Motor neuron (in vitro differentiated cells): ENCODE measurements at regions not wholly inside any gene's neighbourhood (a gene's known extent, or its start where the extent isn't known, plus 50 kb on each side); places are given as distances from the start of the nearest gene placed in this dataset.
"Not testable (repeated sequence)": the region's sequence is repeated elsewhere in the genome, so short reads cannot be mapped to it uniquely, and the experiment has no call there.

Experiments
- ATAC-seq, 8 experiments: fragments of 200-7000 bp; cut with Tn5 transposase; replicated peaks in 6 of 8; 2 replicates each; pipeline ENCODE4 v1.8.0; 2021; ENCODE audit warnings: mild to moderate bottlenecking in 8 of 8, moderate library complexity in 8 of 8
- H3K27ac ChIP-seq, 2 donors: fragments of 250-450 bp; sonication (Bioruptor Pico); 2 replicates each; pipeline ENCODE4 v1.9.0; 2021; ENCODE audit warnings: antibody characterized with exemption in 2 of 2, mild to moderate bottlenecking in 2 of 2, moderate library complexity in 1 of 2
- H3K4me1 ChIP-seq, 2 donors: fragments of 250-450 bp; sonication (Bioruptor Pico); replicated peaks in 1 of 2; 2 replicates each; pipeline ENCODE4 v1.6.1; 2021; ENCODE audit warnings: antibody characterized with exemption in 2 of 2, mild to moderate bottlenecking in 2 of 2, moderate library complexity in 1 of 2
- H3K4me3 ChIP-seq, 5 donors: fragments of 250-450 bp; sonication (Bioruptor Pico); 2 replicates each; pipeline ENCODE4 v1.9.0; 2021; ENCODE audit warnings: antibody characterized with exemption in 5 of 5, mild to moderate bottlenecking in 5 of 5, moderate library complexity in 4 of 5
- WGBS, 10 experiments: fragments of 450-650 bp; shearing (Covaris generic); methylation state at CpG; one replicate each; pipeline ENCODE4 v1.0.0; 2022; 5-methylcytosine and 5-hydroxymethylcytosine counted together
- in situ Hi-C, 9 experiments: fragments of 400-800 bp; cut with MboI; loops; one replicate each; pipeline ENCODE4 v1.15.0; 2021; ENCODE audit warnings: low sequenced_read_pairs in 9 of 9, low pct_unique_long_range_greater_than_20kb in 2 of 9; ENCODE audit not compliant: unreplicated experiment in 9 of 9

GRCh38 chr11:49499117-49499516 is 290.7 kb upstream of the FOLH1 start:
- Histone ChIP-seq H3K27ac (no peak overlapping the region), H3K4me3 (no peak overlapping the region), H3K4me1 (no peaks in the 10 kb centered on the region)
- no peak for ATAC-seq
- in situ Hi-C loops: no loop called here
- 0 to 60% (median 33%) methylated on average over 1 to 3 of the region's 3 CpGs; no CpG with 5 or more reads in 1 of the 10 experiments for WGBS, 10 experiments

GRCh38 chr11:49505231-49505630 is 296.8 kb upstream of the FOLH1 start:
- no peak overlapping the region for H3K27ac ChIP-seq
- H3K4me3 ChIP-seq: no peak overlapping the region
- no peaks in the 10 kb centered on the region for H3K4me1 ChIP-seq
- peak in 1 of 8 experiments; percentile 12 for ATAC-seq
- in situ Hi-C loops: no loop called here

DNA sequence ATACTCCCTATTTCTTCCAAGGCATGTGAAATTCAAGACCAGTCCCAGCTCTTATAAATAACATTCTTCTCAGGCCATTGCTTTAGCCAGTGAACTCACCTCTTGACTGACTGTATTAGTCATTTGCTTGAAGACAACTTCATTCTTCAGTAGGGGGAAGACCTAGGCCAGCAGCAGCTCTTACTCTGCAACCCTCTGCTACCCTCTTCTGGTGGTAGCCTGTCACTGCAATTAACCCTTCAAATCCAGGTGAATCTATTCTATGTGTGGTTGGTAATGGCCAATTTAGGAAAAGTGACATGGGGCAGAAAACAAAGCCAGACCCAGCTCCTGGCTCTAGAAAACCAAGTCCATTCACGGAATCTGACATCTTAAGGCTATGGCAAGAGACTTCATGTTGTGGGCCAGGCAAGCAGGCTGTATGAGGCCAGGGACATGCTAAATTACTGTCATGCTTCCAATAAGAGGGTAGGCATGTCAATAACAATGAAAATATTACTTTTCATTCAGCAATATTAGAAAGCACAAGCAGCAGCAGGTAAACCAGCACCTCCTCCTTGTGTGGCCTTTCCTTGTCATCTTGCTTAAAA is 317.9 kb upstream of the FOLH1 start:
- in situ Hi-C loops, H3K4me1 ChIP-seq, H3K4me3 ChIP-seq, H3K27ac ChIP-seq: not testable (repeated sequence)
- ATAC-seq: peak; percentile 64 to 92 (median 77)
- WGBS, 10 experiments: 0 to 33% (median 14%) methylated on average over 1 of the region's 1 CpG; no CpG with 5 or more reads in 5 of the 10 experiments

GRCh38 chr11:49533204-49533603 is 324.8 kb upstream of the FOLH1 start:
- no peak overlapping the region for H3K4me3 ChIP-seq
- no peaks in the 10 kb centered on the region for H3K4me1 ChIP-seq
- no peak for ATAC-seq
- in situ Hi-C loops: no loop called here
- H3K27ac ChIP-seq: no peak overlapping the region

DNA sequence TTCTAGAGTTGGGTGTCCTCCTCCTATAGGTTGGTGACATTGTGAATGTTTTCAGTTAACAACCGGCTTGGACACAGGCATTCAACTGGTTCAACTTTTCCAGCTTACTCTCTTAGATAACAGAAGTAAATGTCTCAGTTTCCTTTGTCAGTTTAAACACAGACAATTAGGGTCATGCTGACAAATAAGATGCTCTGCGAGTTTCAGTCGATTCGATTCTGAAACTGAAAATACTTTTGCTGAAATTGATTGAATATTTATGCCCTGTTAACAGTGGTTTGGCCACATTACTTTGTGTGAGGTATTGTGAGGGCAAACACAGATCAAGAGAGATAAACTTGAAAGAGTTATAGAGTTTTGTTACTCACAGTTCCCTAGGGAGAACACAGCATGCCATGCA is 330.5 kb upstream of the FOLH1 start:
- H3K4me3 ChIP-seq, H3K4me1 ChIP-seq, in situ Hi-C loops, ATAC-seq, H3K27ac ChIP-seq: not testable (repeated sequence)
- 20 to 100% (median 70%) methylated on average over 1 to 4 of the region's 4 CpGs; no CpG with 5 or more reads in 4 of the 10 experiments for WGBS, 10 experiments

GRCh38 chr11:49558261-49558847 is 350.0 kb upstream of the FOLH1 start:
- H3K27ac ChIP-seq, H3K4me1 ChIP-seq, in situ Hi-C loops: not testable (repeated sequence)
- peak in 1 of 8 experiments; percentile 81 for ATAC-seq
- WGBS, 10 experiments: 40% methylated on average over 5 of the region's 42 CpGs; no CpG with 5 or more reads in 9 of the 10 experiments
- H3K4me3 ChIP-seq: peak overlapping the region in 1 of 5 donors; percentile 24

DNA sequence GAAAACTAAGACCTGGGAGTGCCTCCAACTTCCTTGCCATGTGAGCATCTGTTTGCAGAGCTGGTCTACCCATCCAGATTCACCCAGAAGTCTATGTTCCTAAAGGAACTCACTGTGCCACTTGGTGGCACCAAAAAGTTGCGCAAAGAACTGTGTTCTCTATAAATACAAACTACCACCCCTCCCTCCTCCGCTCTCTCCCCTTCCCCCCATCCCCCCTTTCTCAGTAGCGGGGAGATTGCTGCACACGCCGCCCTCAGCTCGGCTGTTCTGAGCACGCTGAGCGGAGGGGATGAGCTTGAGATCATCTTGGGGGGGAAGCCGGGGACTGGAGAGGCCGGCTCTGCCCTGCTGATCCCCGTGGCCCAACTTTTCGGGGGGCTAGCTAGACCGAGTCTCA is 352.2 kb upstream of the FOLH1 start:
- WGBS, 10 experiments: no CpG with 5 or more reads among the region's 13 CpGs
- H3K27ac ChIP-seq, in situ Hi-C loops, H3K4me1 ChIP-seq: not testable (repeated sequence)
- H3K4me3 ChIP-seq: peak overlapping the region in 1 of 5 donors; percentile 9
- ATAC-seq: peak in 2 of 8 experiments; percentile 24 to 35

- H3K4me1 ChIP-seq, H3K27ac ChIP-seq, in situ Hi-C loops: not testable (repeated sequence)
- WGBS, 10 experiments: 80 to 100% (median 83%) methylated on average over 1 to 3 of the region's 27 CpGs; no CpG with 5 or more reads in 7 of the 10 experiments
- peak in 3 of 8 experiments; percentile 52 to 71 (median 66) for ATAC-seq
- peak overlapping the region in 1 of 5 donors; percentile 20 for H3K4me3 ChIP-seq
Measured at GRCh38 chr11:49561240-49561880, 353.0 kb upstream of the FOLH1 start.

- WGBS, 10 experiments: 26 to 100% (median 63%) methylated on average over 1 to 5 of the region's 5 CpGs; no CpG with 5 or more reads in 3 of the 10 experiments
- H3K4me1 ChIP-seq, in situ Hi-C loops, H3K4me3 ChIP-seq, H3K27ac ChIP-seq, ATAC-seq: not testable (repeated sequence)
Measured at GRCh38 chr11:49562262-49562661, 353.9 kb upstream of the FOLH1 start.

GRCh38 chr11:49579492-49579891 is 371.1 kb upstream of the FOLH1 start:
- H3K27ac ChIP-seq, in situ Hi-C loops, H3K4me3 ChIP-seq, H3K4me1 ChIP-seq: not testable (repeated sequence)
- ATAC-seq: peak in 3 of 8 experiments; percentile 52 to 72 (median 69)
- whole genome bisulfite sequencing, 10 experiments: 0 to 60% (median 39%) methylated on average over 1 to 4 of the region's 4 CpGs; no CpG with 5 or more reads in 2 of the 10 experiments

- H3K4me1 ChIP-seq, H3K27ac ChIP-seq, in situ Hi-C loops, H3K4me3 ChIP-seq, ATAC-seq: not testable (repeated sequence)
- WGBS, 10 experiments: 30 to 40% methylated on average over 1 to 2 of the region's 2 CpGs; no CpG with 5 or more reads in 8 of the 10 experiments
Measured at GRCh38 chr11:49585495-49585894, 366.7 kb upstream of the OR4C13 start.

DNA sequence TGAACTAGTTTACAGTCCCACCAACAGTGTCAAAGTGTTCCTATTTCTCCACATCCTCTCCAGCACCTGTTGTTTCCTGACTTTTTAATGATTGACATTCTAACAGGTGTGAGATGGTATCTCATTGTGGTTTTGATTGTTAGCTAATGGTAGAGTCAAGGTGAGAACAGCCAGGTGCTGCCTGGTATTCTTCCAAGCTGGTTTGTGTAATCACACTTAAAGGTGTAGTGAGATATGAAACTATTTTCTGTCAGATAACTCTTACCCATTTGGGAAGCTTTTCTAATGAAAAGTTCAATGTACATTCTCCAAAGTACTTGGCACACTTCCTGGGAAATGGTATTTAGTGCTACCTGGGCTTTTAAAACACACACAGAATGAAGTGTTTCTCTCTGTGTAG is 343.3 kb upstream of the OR4C13 start:
- H3K4me1 ChIP-seq, H3K4me3 ChIP-seq, in situ Hi-C loops, ATAC-seq, H3K27ac ChIP-seq: not testable (repeated sequence)

GRCh38 chr11:49623872-49624271 is 328.3 kb upstream of the OR4C13 start:
- H3K4me3 ChIP-seq, H3K27ac ChIP-seq, in situ Hi-C loops, H3K4me1 ChIP-seq: not testable (repeated sequence)
- WGBS, 10 experiments: 0 to 57% (median 6%) methylated on average over 1 of the region's 1 CpG; no CpG with 5 or more reads in 6 of the 10 experiments
- peak in 3 of 8 experiments; percentile 53 to 72 (median 65) for ATAC-seq
